Adrenal gland (tissue), 9 donors: ENCODE measurements at regions not wholly inside any gene's neighbourhood (a gene's known extent, or its start where the extent isn't known, plus 50 kb on each side); places are given as distances from the start of the nearest gene placed in this dataset.

Source experiments
- DNase-seq, 7 donors: peaks; one replicate each; pipeline ENCODE4 v3.0.0-alpha.2; 2019 to 2020
- H3K27ac ChIP-seq, 5 donors: fragments of 200-600 bp; sonication (generic) in 4 of 5; 1 replicate in 3 of 5; 2 replicates in 2 of 5; pipeline versions ENCODE4 v1.5.1 to v1.8.0; 2016 to 2020; ENCODE audit warnings: mild to moderate bottlenecking in 1 of 5
- H3K27me3 ChIP-seq: fragments of 200-600 bp; 2 replicates; pipeline ENCODE4 v1.8.0; 2021
- H3K36me3 ChIP-seq, 2 donors: fragments of 200-600 bp; replicated peaks in 1 of 2; 1 replicate in 1 of 2; 2 replicates in 1 of 2; pipeline versions ENCODE4 v1.5.1 to v1.8.0; 2018 to 2022
- H3K4me1 ChIP-seq, 2 donors: fragments of 200-600 bp; replicated peaks in 1 of 2; 1 replicate in 1 of 2; 2 replicates in 1 of 2; pipeline versions ENCODE4 v1.5.1 to v1.8.0; 2018 to 2021
- H3K4me3 ChIP-seq, 4 donors: fragments of 200-600 bp; sonication (generic) in 3 of 4; one replicate each; pipeline ENCODE4 v1.5.1; 2016 to 2018
- H3K9me3 ChIP-seq, 3 donors: fragments of 200-600 bp; sonication (generic) in 1 of 3; replicated peaks in 1 of 3; 1 replicate in 2 of 3; 2 replicates in 1 of 3; pipeline versions ENCODE4 v1.5.1 to v1.8.0; 2016 to 2021
- CTCF ChIP-seq, 6 experiments: fragments of 450-650 bp in 4 of 6; fragments of 200-600 bp in 2 of 6; sonication (generic) in 1 of 6; IDR thresholded peaks; 1 replicate in 5 of 6; 2 replicates in 1 of 6; pipeline versions ENCODE4 v1.5.1 to v1.8.0; 2016 to 2021; ENCODE audit warnings: antibody characterized with exemption in 6 of 6, mild to moderate bottlenecking in 2 of 6, moderate library complexity in 1 of 6
- POLR2A ChIP-seq, 2 donors: fragments of 450-650 bp; IDR thresholded peaks; one replicate each; pipeline ENCODE4 v1.6.1; 2017; ENCODE audit warnings: antibody characterized with exemption in 2 of 2, mild to moderate bottlenecking in 2 of 2, moderate library complexity in 1 of 2
- WGBS, 4 donors: extraction: QIAGEN DNeasy Blood & Tissue Kit in 2 of 4; methylation state at CpG; one replicate each; pipeline versions ENCODE4 v1.1.5 to v1.1.7; 2013 to 2017; 5-methylcytosine and 5-hydroxymethylcytosine counted together
- intact Hi-C, 2 donors: fragments of 100-400 bp; cut with DNase I; formaldehyde crosslinking; loops; one replicate each; pipeline versions ENCODE4 v1.14.1 to v1.15.0; 2022 to 2023
- donor health status: healthy with polysubstance abuse.
- donor health status: Bipolar disorder and iron deficiency.
- donor health status: DM: yes; HTN: yes; CAD: no.
- donor health status: DM: no; HTN: no; CAD: no.
- donor health status: DM: no; HTN: no; CAD: no.

- intact Hi-C loops: no loop called here
- 59 to 67% (median 62%) methylated on average over 3 of the region's 3 CpGs for WGBS, 4 donors
- Histone ChIP-seq H3K9me3 (no peaks in the 10 kb centered on the region), H3K27ac (no peak overlapping the region), H3K4me1 (no peaks in the 10 kb centered on the region), H3K4me3 (no peak overlapping the region), H3K27me3 (no peaks in the 10 kb centered on the region), H3K36me3 (no peaks in the 10 kb centered on the region)
- no peak for DNase-seq
- no peak for TF ChIP-seq CTCF (IDR thresholded peaks at IDR 0.05)
These were observed 87.8 kb upstream of the TIAM2 start for GRCh38 chr6:154907291-154907690.

- H3K4me3 ChIP-seq: no peak overlapping the region
- no peaks in the 10 kb centered on the region for H3K27me3 ChIP-seq
- H3K27ac ChIP-seq: no peak overlapping the region
- DNase-seq: no peak
- TF ChIP-seq CTCF (IDR thresholded peaks at IDR 0.05) (no peak), POLR2A (IDR thresholded peaks at IDR 0.05) (no peak)
- intact Hi-C loops: no loop called here
- H3K4me1 ChIP-seq: no peaks in the 10 kb centered on the region
- H3K36me3 ChIP-seq: no peaks in the 10 kb centered on the region
- no peaks in the 10 kb centered on the region for H3K9me3 ChIP-seq
These were observed 86.4 kb upstream of the TIAM2 start for GRCh38 chr6:154908723-154909122.

GRCh38 chr6:154909311-154909710, 85.8 kb upstream of the TIAM2 start:
- H3K4me3 ChIP-seq: no peak overlapping the region
- DNase-seq: no peak
- H3K27me3 ChIP-seq: no peaks in the 10 kb centered on the region
- H3K36me3 ChIP-seq: no peaks in the 10 kb centered on the region
- H3K4me1 ChIP-seq: no peaks in the 10 kb centered on the region
- WGBS, 4 donors: 96 to 100% (median 98%) methylated on average over 1 of the region's 1 CpG
- TF ChIP-seq CTCF (IDR thresholded peaks at IDR 0.05) (no peak), POLR2A (IDR thresholded peaks at IDR 0.05) (no peak)
- intact Hi-C loops: no loop called here
- H3K9me3 ChIP-seq: no peaks in the 10 kb centered on the region
- no peak overlapping the region for H3K27ac ChIP-seq

GRCh38 chr6:154909821-154910220, 85.3 kb upstream of the TIAM2 start:
- TF ChIP-seq CTCF (IDR thresholded peaks at IDR 0.05) (no peak), POLR2A (IDR thresholded peaks at IDR 0.05) (no peak)
- peak in 2 of 7 donors; percentile 2 to 24 for DNase-seq
- H3K27me3 ChIP-seq: no peaks in the 10 kb centered on the region
- H3K4me3 ChIP-seq: no peak overlapping the region
- whole genome bisulfite sequencing, 4 donors: 68 to 91% (median 85%) methylated on average over 7 of the region's 7 CpGs
- H3K27ac ChIP-seq: no peak overlapping the region
- H3K36me3 ChIP-seq: no peaks in the 10 kb centered on the region
- H3K4me1 ChIP-seq: no peaks in the 10 kb centered on the region
- no peaks in the 10 kb centered on the region for H3K9me3 ChIP-seq
- intact Hi-C loops: no loop called here
